GM18520 (cell line): ENCODE measurements at regions not wholly inside any gene's neighbourhood (a gene's known extent, or its start where the extent isn't known, plus 50 kb on each side); places are given as distances from the start of the nearest gene placed in this dataset.
"Not testable (repeated sequence)": the region's sequence is repeated elsewhere in the genome, so short reads cannot be mapped to it uniquely, and the experiment has no call there.

Source experiments
- ATAC-seq: cut with Tn5 transposase; IDR thresholded peaks from one replicate; pipeline ENCODE4 v1.9.1; 2021; ENCODE audit not compliant: unreplicated experiment

DNA sequence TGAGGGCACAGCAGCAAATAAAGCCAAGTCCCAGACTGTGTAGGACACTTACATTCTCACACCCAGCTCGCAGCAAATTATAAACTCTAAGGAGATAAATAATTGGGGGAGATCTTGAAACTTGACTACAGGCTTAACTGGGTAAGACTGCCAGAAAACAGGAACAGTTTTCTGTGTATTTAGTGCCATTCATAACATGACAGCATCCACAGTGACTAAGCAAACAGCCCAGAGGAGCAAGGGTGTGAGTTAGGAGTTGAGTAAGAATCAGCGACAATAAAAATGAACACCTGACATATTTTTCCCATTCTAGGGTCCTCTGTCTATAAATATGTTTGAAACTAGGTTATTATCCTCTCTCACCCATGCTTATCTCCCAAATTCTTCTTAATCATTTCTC is 370.9 kb upstream of the WWC1 start:
- ATAC-seq: no peak

DNA sequence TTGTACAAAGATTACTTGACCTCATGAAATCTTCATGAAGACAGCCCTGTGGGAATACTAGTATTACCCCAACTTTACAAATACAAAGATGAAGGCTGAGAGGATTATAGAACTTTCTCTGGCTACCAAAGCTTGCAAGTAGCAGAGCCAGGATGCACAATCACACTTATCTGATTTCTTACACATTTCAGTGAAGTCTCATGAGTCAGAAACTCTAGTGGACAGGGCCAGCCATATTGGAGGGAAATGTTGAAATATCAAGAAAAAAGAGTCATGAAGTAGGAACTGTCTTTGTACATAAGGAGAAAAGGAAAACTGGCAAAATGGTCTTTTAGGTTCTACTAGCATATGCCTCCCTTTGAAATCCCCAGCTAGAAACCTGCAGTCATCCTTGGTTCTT is 369.6 kb upstream of the WWC1 start:
- no peak for ATAC-seq

GRCh38 chr5:167923396-167923795 is 368.0 kb upstream of the WWC1 start:
- no peak for ATAC-seq

DNA sequence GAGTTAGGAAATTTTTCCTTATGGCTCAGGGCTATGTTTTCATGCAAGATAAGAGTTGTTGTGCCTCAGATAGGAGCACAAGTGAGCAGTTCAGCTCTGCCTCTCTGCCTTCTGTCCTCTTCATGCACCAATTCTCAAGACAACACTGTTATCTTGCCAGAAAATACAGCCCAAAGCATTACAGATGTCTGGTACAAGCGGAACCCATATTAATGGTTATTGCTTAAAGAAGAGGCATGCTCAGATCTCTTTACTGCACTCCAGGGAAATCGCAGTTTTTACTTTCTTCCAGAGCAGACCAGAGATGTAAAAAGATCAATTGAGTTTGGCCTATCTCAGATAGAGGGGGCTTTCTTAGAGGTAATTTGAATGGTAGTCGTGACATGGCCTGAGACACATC is 361.6 kb upstream of the WWC1 start:
- ATAC-seq: no peak

- no peak for ATAC-seq
Measured at GRCh38 chr5:167934551-167934971, 356.9 kb upstream of the WWC1 start.

GRCh38 chr5:167936022-167936421 is 355.4 kb upstream of the WWC1 start:
- ATAC-seq: no peak

DNA sequence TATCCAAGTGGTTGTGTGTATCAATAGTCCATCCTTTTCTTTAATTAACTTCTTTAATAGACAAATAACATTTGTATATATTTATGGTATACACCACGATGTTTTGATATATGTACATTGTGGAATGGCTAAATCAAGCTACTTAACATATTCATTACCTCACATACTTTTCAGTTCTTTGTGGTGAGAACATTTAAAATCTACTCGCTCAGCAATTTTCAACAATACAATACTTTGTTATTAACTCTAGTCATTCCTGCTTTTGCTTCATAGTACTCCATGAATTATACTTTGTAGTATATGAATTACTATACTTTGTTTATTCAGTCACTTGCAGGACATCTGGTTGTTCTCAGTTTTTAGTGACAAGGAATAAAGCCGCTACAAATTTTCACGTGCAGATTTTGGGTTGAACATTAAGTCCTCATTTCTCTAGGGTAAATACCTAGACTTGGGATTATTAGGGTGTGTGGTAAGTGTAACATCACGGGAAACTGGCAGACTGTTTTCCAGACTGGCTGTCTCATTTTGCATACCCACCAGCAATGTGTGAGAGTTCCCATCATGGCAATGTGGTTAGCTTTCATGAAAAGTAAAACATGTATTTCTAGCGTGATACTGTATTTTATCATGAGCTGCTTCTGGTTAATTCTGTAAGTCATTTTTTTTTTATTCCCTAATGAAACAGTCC is 354.4 kb upstream of the WWC1 start:
- ATAC-seq: no peak

- ATAC-seq: no peak
Measured at GRCh38 chr5:167937635-167937998, 353.8 kb upstream of the WWC1 start.

DNA sequence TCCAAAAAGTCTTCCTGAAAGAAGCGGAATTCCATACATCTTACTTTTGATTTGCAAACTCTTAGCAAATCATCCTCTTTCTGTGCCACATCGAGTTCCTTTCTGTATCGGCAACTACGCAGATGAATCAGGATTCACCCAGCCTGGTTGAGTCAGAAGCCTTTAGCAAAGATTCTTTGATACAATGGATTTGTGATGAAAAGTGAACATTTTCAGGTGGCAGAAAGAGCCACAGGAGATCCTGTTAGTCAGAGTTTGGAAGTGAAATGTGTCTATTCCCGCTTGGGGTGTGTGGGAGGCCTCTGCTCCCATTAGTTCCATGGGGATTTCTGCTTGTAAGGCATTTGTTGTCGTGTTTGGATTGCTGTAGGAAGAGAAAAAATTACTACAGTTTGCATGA is 351.8 kb upstream of the WWC1 start:
- ATAC-seq: no peak

- ATAC-seq: no peak
Measured at GRCh38 chr5:167940911-167941310, 350.5 kb upstream of the WWC1 start.

DNA sequence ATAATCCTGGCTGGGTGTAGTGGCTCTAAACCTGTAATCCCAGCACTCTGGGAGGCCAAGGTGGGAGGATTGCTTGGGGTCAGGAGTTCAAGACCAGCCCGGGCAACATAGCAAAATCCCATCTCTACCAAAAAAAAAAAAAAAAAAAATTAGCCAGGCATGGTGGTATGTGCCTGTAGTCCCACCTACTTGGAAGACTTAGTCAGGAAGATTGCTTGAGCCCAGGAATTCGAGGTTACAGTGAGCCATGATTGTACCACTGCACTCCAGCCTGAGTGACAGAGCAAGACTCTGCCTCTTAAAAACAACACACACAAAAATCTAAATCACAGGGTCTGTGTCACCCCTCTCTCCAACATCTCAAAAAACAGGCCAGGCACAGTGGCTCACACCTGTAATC is 349.9 kb upstream of the WWC1 start:
- ATAC-seq: not testable (repeated sequence)

DNA sequence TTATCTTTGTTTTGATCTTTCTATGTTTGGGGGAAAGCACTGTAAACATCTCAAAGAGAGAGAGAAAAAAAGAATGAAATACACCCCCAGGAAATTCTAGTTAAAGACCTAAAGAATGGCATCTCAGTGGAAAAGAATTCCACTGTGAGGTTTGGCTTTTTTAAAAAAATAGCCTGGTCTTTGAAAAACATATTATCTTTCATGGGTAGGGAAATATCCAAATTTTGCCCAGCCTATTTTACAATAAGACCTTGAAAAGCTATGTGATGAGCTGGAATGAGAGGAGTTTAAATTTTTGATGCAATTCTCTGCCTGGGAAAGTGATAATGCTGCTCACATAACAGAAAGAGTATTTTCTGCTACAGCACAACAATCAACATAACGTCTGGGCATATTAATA is 348.1 kb upstream of the WWC1 start:
- no peak for ATAC-seq

- ATAC-seq: no peak
Measured at GRCh38 chr5:167944121-167944852, 347.2 kb upstream of the WWC1 start.

DNA sequence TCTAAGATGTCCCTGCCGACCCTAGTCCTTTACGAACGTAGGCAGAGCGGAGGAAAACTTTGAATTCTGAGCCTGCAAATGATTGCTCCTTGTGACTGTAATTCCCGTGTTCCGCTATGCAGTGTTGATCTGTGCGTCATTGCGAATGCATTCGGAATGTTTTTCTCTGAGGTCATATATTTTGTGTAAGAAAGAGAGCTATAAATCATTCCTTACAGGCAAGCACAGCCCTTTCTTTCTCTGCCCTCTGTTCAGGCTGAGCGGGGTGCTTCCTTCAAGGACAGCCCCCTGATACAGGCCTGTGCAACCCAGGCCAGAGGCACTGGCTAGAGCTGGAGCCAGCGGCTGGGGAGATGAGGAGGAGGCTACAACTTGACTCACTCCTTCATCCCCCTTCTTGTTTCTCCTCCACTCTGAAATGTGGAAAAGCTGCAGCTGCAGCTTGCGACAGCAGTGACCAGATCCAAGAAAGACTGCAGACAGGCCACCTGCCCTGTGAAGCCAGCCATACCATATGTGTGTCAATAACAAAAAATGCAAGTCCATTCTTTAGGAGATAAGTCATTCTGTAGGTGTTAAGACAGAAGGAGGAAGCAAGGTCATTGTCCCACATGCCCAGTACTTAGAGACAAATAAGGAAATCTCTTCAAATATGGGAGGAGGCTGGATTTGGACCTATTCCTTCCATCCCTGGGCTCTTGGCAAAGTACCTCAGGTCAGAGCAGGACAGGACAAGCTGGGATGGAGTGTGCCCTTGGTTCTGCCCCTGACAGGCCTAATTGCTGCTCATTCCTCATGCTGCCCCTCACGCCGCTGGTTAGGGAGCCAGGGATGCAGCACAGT is 345.7 kb upstream of the WWC1 start:
- no peak for ATAC-seq

- no peak for ATAC-seq
Measured at GRCh38 chr5:167947306-167947705, 344.1 kb upstream of the WWC1 start.

DNA sequence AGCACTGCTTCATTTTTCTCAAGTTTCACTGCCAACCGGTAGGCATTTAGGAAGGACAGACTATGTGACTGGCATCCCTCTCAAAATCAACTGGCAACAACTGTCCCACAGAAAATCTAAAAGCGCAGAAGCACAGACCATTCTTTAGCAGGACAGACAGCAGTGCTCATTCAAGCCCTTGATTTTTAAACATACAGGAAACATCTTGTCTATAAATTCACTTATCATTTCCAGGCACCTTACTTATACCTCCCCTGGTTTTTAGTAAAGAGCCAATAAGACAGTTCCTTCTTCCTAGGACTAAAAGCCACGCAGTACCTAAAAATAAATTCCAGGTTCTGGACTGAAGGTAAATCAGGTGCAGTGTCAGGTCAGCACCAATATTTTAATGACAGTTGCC is 343.2 kb upstream of the WWC1 start:
- ATAC-seq: no peak

GRCh38 chr5:167949435-167949834 is 342.0 kb upstream of the WWC1 start:
- no peak for ATAC-seq

DNA sequence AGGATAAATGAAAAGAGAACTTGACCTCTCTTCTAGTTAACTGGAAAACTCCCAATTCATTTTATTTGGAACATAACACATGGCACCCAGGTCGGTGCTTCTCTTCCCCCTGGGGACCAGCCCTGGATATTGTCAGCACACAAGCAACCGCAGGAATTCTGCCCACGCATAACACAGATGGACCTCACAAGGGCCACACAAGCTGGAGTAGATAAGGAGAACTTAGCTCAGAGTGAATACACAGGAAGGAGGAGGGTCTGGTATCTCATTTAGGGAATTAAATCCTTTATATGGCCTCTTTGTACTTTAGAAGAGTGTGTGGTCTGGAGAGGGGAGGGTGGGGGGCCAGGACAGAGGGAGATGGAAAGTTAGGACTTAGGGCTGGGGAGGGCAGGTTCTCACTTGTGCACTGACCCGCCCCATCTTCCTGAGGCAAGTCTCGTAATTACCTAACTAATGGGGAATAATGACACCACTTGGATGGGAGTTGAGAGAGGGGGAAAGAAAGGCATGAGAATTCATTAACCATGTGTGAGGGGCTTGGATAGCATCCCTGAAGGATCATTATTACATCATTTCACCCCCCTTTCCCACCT is 341.2 kb upstream of the WWC1 start:
- no peak for ATAC-seq

GRCh38 chr5:167951116-167951515 is 340.3 kb upstream of the WWC1 start:
- ATAC-seq: no peak

- no peak for ATAC-seq
Measured at GRCh38 chr5:167952278-167952995, 339.0 kb upstream of the WWC1 start.
